ENCODE measurements at regions not wholly inside any gene's neighbourhood (a gene's known extent, or its start where the extent isn't known, plus 50 kb on each side); places are given as distances from the start of the nearest gene placed in this dataset.
"Not testable (repeated sequence)": the region's sequence is repeated elsewhere in the genome, so short reads cannot be mapped to it uniquely, and the experiment has no call there.

DNA sequence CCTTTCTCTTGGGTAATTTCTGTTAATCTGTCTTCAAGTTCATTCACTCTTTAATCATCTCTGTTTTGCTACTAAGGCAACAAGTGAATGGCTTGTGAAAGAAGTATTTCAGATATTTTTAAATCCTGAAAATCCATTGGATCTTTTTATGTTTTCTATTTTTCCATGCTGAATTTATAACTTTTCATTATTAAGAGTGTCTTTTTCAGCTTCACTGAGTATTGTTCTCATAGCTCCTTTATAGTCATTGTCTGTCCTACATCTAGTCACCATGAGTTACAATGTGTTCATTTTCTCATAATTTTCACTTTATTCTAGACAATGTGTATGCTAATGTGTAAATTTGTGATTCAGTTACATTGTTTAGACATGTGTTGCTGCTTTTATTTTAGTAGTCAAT is 556.4 kb downstream of the TUSC1 start:
- no peak overlapping the region for H3K27ac ChIP-seq
- no peaks in the 10 kb centered on the region for H3K4me1 ChIP-seq
- no peak for DNase-seq (ENCODE audit: low spot score)
- H3K4me3 ChIP-seq = no peak overlapping the region
- H3K36me3 ChIP-seq = no peaks in the 10 kb centered on the region
- H3K27me3 ChIP-seq = no peaks in the 10 kb centered on the region
- no peaks in the 10 kb centered on the region for H3K9me3 ChIP-seq
- TF ChIP-seq CTCF (IDR thresholded peaks at IDR 0.05) = no peak

GRCh38 chr9:25119041-25119440 is 559.2 kb downstream of the TUSC1 start:
- Histone ChIP-seq H3K9me3 (no peaks in the 10 kb centered on the region), H3K27me3 (no peaks in the 10 kb centered on the region), H3K4me3 (no peak overlapping the region), H3K27ac (no peak overlapping the region), H3K36me3 (no peaks in the 10 kb centered on the region), H3K4me1 (no peaks in the 10 kb centered on the region)
- DNase-seq (ENCODE audit: low spot score) = no peak
- TF ChIP-seq CTCF (IDR thresholded peaks at IDR 0.05) = no peak

- Histone ChIP-seq H3K27ac (no peak overlapping the region), H3K4me1 (no peaks in the 10 kb centered on the region), H3K9me3 (no peaks in the 10 kb centered on the region), H3K36me3 (no peaks in the 10 kb centered on the region), H3K27me3 (no peaks in the 10 kb centered on the region), H3K4me3 (no peak overlapping the region)
- no peak for DNase-seq (ENCODE audit: low spot score)
- TF ChIP-seq CTCF (IDR thresholded peaks at IDR 0.05) = no peak
These were observed 560.5 kb downstream of the TUSC1 start for GRCh38 chr9:25117791-25118190.

DNA sequence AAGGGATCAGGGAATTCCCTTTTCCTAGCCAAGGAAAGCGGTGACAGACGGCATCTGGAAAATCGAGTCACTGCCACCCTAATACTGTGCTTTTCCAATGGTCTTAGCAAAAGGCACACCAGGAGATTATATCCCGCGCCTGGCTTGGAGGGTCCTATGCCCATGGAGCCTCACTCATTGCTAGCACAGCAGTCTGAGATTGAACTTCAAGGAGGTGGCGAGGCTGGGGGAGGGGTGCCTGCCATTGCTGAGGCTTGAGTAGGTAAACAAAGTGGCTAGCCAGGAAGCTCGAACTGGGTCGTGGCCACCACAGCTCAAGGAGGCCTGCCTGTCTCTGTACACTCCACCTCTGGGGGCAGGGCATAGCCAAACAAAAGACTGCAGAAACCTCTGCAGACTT is 556.5 kb upstream of the IZUMO3 start:
- not testable (repeated sequence) for H3K9me3 ChIP-seq; DNase-seq (ENCODE audit: low spot score)

DNA sequence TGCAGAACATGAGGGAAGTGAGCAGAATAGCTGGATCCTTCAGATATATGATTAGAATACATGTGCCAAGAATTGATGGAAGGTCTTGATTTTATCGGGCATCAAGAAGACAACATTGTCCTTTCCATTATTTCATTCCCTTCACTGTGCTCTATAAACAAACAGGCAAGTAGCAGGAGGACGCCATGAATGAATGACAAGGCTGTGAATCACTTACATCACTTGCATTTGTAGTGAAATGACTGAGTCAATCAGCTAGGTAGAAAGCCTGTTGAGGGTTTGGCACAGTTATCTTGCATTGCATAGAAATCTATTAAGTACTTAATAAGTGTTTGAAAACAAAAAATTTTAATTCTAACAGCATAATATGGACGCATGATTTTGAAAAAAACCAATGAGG is 548.8 kb upstream of the IZUMO3 start:
- no peaks in the 10 kb centered on the region for H3K36me3 ChIP-seq
- no peak for TF ChIP-seq CTCF (IDR thresholded peaks at IDR 0.05)
- H3K4me1 ChIP-seq = no peaks in the 10 kb centered on the region
- no peak for DNase-seq (ENCODE audit: low spot score)
- no peaks in the 10 kb centered on the region for H3K9me3 ChIP-seq
- H3K27me3 ChIP-seq = no peaks in the 10 kb centered on the region
- no peak overlapping the region for H3K27ac ChIP-seq
- H3K4me3 ChIP-seq = no peak overlapping the region

More for the DNA sequence above, 556.5 kb upstream of the IZUMO3 start:
- not testable (repeated sequence) for H3K27ac ChIP-seq, H3K4me3 ChIP-seq, H3K27me3 ChIP-seq, H3K36me3 ChIP-seq, H3K4me1 ChIP-seq

DNA sequence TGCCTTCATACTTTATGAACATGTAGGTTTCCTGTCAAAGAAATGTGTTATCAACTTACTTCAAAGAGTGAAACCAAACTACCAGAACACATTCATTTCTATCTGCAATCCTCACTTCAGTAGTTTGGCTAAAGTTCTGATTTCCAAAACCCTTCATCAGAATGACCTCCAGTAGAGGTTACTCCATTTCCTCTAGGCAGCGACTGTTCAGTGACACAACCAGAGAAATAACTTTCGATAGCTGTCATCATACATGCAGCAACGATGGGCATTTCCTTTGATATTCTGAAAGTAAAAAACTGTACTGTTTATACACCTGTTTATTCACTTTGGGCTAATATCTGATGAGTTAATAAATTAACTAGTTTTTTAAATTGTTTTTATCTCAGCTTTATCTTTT is 532.5 kb upstream of the IZUMO3 start:
- no peak for TF ChIP-seq CTCF (IDR thresholded peaks at IDR 0.05)
- no peaks in the 10 kb centered on the region for H3K4me1 ChIP-seq
- H3K4me3 ChIP-seq = no peak overlapping the region
- no peak overlapping the region for H3K27ac ChIP-seq
- H3K36me3 ChIP-seq = no peaks in the 10 kb centered on the region
- H3K9me3 ChIP-seq = no peaks in the 10 kb centered on the region
- H3K27me3 ChIP-seq = no peaks in the 10 kb centered on the region
- DNase-seq (ENCODE audit: low spot score) = no peak

All from right atrium auricular region (tissue), 2 donors.